Adipocyte (in vitro differentiated cells): ENCODE measurements at regions not wholly inside any gene's neighbourhood (a gene's known extent, or its start where the extent isn't known, plus 50 kb on each side); places are given as distances from the start of the nearest gene placed in this dataset.

Experiments
- DNase-seq: peaks from one replicate; pipeline ENCODE4 v3.0.0-alpha.2; 2015; ENCODE audit warnings: low read depth
- H3K27me3 ChIP-seq: replicated peaks from 2 replicates; pipeline ENCODE4 v1.7.0; 2013; ENCODE audit warnings: mild to moderate bottlenecking, low read length, moderate library complexity; ENCODE audit not compliant: control insufficient read depth, insufficient read depth
- H3K36me3 ChIP-seq: 2 replicates; pipeline ENCODE4 v1.7.0; 2013; ENCODE audit warnings: low read length, mild to moderate bottlenecking, moderate library complexity; ENCODE audit not compliant: control insufficient read depth, insufficient read depth, severe bottlenecking
- H3K4me1 ChIP-seq: 2 replicates; pipeline ENCODE4 v1.7.0; 2013; ENCODE audit warnings: mild to moderate bottlenecking, low read length, moderate library complexity; ENCODE audit not compliant: control insufficient read depth, insufficient read depth
- H3K4me3 ChIP-seq: 2 replicates; pipeline ENCODE4 v1.7.0; 2013; ENCODE audit warnings: mild to moderate bottlenecking, low read length, moderate library complexity
- H3K9ac ChIP-seq: 2 replicates; pipeline ENCODE4 v1.7.0; 2013; ENCODE audit warnings: mild to moderate bottlenecking, low read length, moderate library complexity
- H3K9me3 ChIP-seq: 2 replicates; pipeline ENCODE4 v1.7.0; 2013; ENCODE audit warnings: mild to moderate bottlenecking, low read length, moderate library complexity; ENCODE audit not compliant: control insufficient read depth

GRCh38 chr5:174218162-174218561, 172.7 kb downstream of the NSG2 start:
- no peaks in the 10 kb centered on the region for H3K4me1 ChIP-seq
- H3K9me3 ChIP-seq: peaks cover 11% of the 10 kb centered on the region
- no peak for DNase-seq
- H3K9ac ChIP-seq: no peak overlapping the region
- peaks cover 28% of the 10 kb centered on the region for H3K27me3 ChIP-seq
- H3K36me3 ChIP-seq: no peaks in the 10 kb centered on the region
- H3K4me3 ChIP-seq: no peak overlapping the region

DNA sequence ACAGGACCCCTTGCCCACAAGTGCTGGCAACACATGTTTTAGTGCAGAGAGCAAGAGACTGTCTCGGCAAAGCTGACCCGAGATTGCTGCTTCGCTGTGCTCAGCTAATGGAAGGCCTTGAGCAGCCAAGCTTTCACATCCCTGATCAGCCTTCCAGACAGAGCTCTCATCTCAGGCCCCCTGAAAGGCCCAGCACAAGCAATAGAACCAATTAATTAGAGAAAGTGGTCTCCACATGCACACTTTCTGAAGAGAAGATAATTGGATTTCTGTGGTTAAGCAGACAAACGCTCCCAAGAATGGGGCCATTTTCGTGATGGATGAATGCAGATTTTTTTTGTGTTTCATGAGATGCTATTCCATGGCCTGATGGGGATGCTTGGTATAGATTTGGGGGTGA, 174.9 kb downstream of the NSG2 start:
- H3K9ac ChIP-seq: no peak overlapping the region

DNA sequence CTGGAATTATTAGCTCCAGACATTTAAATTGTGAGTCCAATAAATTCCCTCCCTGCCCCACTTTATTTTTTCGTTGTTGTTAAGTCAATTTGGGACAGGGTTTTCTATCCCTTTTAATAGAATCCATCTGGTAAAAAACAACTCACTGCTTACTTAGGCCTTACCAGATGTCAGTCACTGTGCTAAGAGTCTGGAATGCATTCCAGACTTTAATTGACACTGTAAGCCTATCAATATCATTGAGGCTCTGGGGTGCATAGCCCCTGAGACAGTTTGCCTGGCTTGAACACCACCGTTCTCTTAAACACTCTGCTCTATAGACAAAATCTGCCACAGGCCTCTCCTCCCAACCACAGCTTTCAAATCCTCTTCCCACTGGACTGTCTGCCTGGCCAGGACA, 175.9 kb downstream of the NSG2 start:
- no peak overlapping the region for H3K4me3 ChIP-seq
- DNase-seq: no peak
- H3K9me3 ChIP-seq: peaks cover 11% of the 10 kb centered on the region

More for the DNA sequence above, 174.9 kb downstream of the NSG2 start:
- peaks cover 11% of the 10 kb centered on the region for H3K9me3 ChIP-seq
- peaks cover 9% of the 10 kb centered on the region for H3K27me3 ChIP-seq
- no peaks in the 10 kb centered on the region for H3K4me1 ChIP-seq
- no peak overlapping the region for H3K4me3 ChIP-seq
- no peaks in the 10 kb centered on the region for H3K36me3 ChIP-seq
- no peak for DNase-seq

DNA sequence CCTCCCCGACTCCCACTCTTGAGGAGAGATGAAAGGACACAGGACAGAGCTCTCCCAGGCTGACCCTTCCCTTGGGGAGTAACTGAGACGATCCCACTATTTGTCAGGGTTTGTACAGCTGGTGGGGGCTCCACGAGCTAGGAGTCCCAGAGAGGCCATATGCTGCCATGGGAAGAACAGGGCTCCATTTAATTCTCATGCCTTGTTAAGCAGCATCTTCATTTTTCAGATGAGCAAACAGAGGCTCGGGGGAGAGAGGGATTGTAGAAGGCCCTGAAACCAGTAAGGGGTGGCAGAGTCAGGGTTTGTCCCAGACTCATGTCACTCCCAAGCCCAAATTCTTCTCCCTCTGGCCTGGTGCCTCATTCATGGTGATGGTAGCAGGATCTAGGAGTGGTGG, 176.4 kb downstream of the NSG2 start:
- no peak overlapping the region for H3K9ac ChIP-seq
- no peaks in the 10 kb centered on the region for H3K4me1 ChIP-seq
- H3K4me3 ChIP-seq: no peak overlapping the region
- peaks cover 11% of the 10 kb centered on the region for H3K9me3 ChIP-seq
- no peak for DNase-seq
- H3K27me3 ChIP-seq: peaks cover 17% of the 10 kb centered on the region
- no peaks in the 10 kb centered on the region for H3K36me3 ChIP-seq

More for the DNA sequence above, 175.9 kb downstream of the NSG2 start:
- Histone ChIP-seq H3K9ac (no peak overlapping the region), H3K36me3 (no peaks in the 10 kb centered on the region), H3K27me3 (peaks cover 13% of the 10 kb centered on the region), H3K4me1 (no peaks in the 10 kb centered on the region)

GRCh38 chr5:174222891-174223290, 177.4 kb downstream of the NSG2 start:
- DNase-seq: no peak
- Histone ChIP-seq H3K4me3 (no peak overlapping the region), H3K27me3 (peaks cover 17% of the 10 kb centered on the region), H3K36me3 (no peaks in the 10 kb centered on the region), H3K9me3 (peaks cover 7% of the 10 kb centered on the region), H3K9ac (no peak overlapping the region), H3K4me1 (no peaks in the 10 kb centered on the region)

DNA sequence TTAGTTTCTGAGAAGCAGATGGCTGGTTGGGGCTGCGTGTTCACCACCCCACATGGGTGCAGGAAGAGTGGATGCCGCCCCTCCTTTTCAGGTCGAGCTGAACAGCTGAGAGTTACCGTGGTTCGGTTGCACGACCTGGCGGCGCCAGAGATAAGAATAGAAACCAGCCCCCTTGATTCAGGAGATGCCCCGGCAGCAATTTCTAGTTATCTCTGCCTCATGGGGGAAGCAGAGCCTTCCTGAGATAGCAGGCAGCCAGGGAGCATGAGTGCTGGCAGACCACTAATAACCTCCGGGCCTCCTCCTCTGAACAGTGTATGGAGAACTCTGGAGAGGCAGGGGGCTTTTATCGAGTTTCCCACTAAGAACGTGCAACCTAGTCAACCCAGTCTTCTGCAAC, 177.8 kb downstream of the NSG2 start:
- Histone ChIP-seq H3K9ac (no peak overlapping the region), H3K4me1 (no peaks in the 10 kb centered on the region), H3K4me3 (no peak overlapping the region), H3K9me3 (peaks cover 2% of the 10 kb centered on the region), H3K36me3 (no peaks in the 10 kb centered on the region), H3K27me3 (peaks cover 17% of the 10 kb centered on the region)
- no peak for DNase-seq

DNA sequence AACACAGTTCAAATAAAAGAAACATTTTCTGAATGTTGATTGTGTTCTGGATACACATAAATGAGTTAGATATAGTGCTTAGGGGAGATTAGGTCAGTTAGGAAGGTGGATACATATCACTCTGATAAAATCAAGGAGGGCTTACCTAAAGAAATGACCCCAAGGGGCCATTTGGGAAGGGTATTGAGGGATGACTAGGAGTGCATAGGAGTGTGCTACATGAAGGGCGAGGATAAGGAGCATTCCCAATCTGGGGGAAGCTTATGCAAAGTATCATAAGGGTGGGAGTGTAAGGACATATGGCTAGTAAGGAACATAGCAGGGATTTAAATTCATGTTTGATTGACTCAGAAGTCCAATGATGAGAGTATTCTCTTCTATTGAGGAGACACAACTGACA, 183.6 kb downstream of the NSG2 start:
- no peak overlapping the region for H3K9ac ChIP-seq
- no peak for DNase-seq
- H3K9me3 ChIP-seq: no peaks in the 10 kb centered on the region

GRCh38 chr5:174229514-174230370, 184.2 kb downstream of the NSG2 start:
- no peak for DNase-seq
- Histone ChIP-seq H3K9ac (no peak overlapping the region), H3K4me3 (no peak overlapping the region), H3K36me3 (no peaks in the 10 kb centered on the region), H3K4me1 (peaks cover 6% of the 10 kb centered on the region), H3K9me3 (no peaks in the 10 kb centered on the region), H3K27me3 (peaks cover 8% of the 10 kb centered on the region)

More for the DNA sequence above, 183.6 kb downstream of the NSG2 start:
- Histone ChIP-seq H3K4me1 (peaks cover 3% of the 10 kb centered on the region), H3K4me3 (no peak overlapping the region), H3K36me3 (no peaks in the 10 kb centered on the region), H3K27me3 (peaks cover 8% of the 10 kb centered on the region)

DNA sequence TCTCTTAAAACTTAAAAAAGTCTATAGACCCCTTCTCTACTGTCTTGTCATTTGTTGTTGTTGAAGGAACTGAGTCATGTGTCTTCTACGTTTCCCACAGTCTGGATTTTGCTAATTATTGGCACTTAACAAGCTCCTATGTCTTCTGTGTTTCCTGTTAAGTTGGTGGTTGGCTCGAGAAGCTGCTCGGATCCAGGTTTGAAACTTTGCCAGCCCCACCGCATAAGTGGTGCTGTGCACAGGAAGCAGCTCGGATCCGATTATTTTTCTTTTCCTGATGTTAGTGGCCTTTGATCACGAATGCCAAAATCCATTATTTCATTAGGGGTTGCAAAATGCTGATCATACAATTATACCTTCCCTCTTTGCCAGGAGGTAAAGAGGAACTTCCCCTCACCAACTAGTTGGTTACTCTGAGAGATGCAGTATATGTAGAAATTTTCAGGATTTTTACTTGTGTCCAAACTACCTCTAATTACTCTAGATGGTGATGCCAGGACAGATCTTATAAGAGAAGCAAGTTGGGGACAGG, 186.5 kb downstream of the NSG2 start:
- no peak overlapping the region for H3K4me3 ChIP-seq
- no peak overlapping the region for H3K9ac ChIP-seq
- DNase-seq: no peak
- peaks cover 13% of the 10 kb centered on the region for H3K4me1 ChIP-seq
- H3K36me3 ChIP-seq: no peaks in the 10 kb centered on the region
- no peaks in the 10 kb centered on the region for H3K27me3 ChIP-seq
- no peaks in the 10 kb centered on the region for H3K9me3 ChIP-seq

DNA sequence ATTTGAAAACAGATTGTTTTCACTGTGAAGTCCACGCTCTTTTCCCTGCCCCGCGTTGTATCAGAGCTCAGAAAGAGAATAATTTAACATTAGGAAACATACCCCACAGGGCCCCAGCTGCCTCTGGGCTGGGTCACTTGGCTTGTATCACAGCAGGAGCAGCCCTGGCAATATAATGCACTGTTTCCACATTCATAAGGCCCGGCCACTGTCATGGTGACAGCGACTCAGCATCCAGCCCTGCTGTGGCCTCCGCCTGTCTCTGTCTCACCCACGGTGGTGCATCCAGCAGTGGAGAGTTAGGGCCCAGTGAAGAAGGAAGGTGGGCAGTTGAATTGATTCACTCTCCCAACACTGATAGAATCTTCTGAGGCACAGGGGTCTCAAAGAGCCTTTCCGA, 188.9 kb downstream of the NSG2 start:
- DNase-seq: no peak
- no peaks in the 10 kb centered on the region for H3K9me3 ChIP-seq

GRCh38 chr5:174235221-174236011, 189.9 kb downstream of the NSG2 start:
- H3K4me1 ChIP-seq: peaks cover 20% of the 10 kb centered on the region
- H3K9ac ChIP-seq: no peak overlapping the region
- no peak for DNase-seq
- no peaks in the 10 kb centered on the region for H3K36me3 ChIP-seq
- H3K9me3 ChIP-seq: no peaks in the 10 kb centered on the region
- no peak overlapping the region for H3K4me3 ChIP-seq
- no peaks in the 10 kb centered on the region for H3K27me3 ChIP-seq

More for the DNA sequence above, 188.9 kb downstream of the NSG2 start:
- H3K4me1 ChIP-seq: peaks cover 13% of the 10 kb centered on the region
- no peak overlapping the region for H3K9ac ChIP-seq
- no peaks in the 10 kb centered on the region for H3K27me3 ChIP-seq
- no peak overlapping the region for H3K4me3 ChIP-seq
- H3K36me3 ChIP-seq: no peaks in the 10 kb centered on the region
